Neural progenitor cell (in vitro differentiated cells): ENCODE measurements at regions not wholly inside any gene's neighbourhood (a gene's known extent, or its start where the extent isn't known, plus 50 kb on each side); places are given as distances from the start of the nearest gene placed in this dataset.

Source experiments
- DNase-seq: peaks from one replicate; pipeline ENCODE4 v3.0.0-alpha.2; 2016; ENCODE audit warnings: low spot score
- H2AFZ ChIP-seq: fragments of 200-600 bp; sonication (generic); replicated peaks from 2 replicates; pipeline ENCODE4 v1.6.1; 2016; ENCODE audit warnings: antibody characterized with exemption
- H3F3A ChIP-seq: fragments of 200-600 bp; sonication (generic); 2 replicates; pipeline ENCODE4 v1.6.1; 2016; ENCODE audit warnings: antibody characterized with exemption, low read depth
- H3K27ac ChIP-seq: fragments of 200-600 bp; sonication (generic); 2 replicates; pipeline ENCODE4 v1.5.1; 2016; ENCODE audit warnings: mild to moderate bottlenecking
- H3K27me3 ChIP-seq: fragments of 200-600 bp; sonication (generic); 2 replicates; pipeline ENCODE4 v1.6.1; 2016; ENCODE audit warnings: mild to moderate bottlenecking, moderate library complexity
- H3K36me3 ChIP-seq: fragments of 200-600 bp; sonication (generic); 2 replicates; pipeline ENCODE4 v1.5.1; 2016
- H3K4me1 ChIP-seq: fragments of 200-600 bp; sonication (generic); 2 replicates; pipeline ENCODE4 v1.6.1; 2016; ENCODE audit warnings: mixed run types
- H3K4me2 ChIP-seq: fragments of 200-600 bp; sonication (generic); 2 replicates; pipeline ENCODE4 v1.6.1; 2016
- H3K4me3 ChIP-seq: fragments of 200-600 bp; sonication (generic); 2 replicates; pipeline ENCODE4 v1.5.1; 2016
- H3K79me2 ChIP-seq: fragments of 200-600 bp; sonication (generic); 2 replicates; pipeline ENCODE4 v1.6.1; 2016; ENCODE audit warnings: low read depth
- H3K9ac ChIP-seq: fragments of 200-600 bp; sonication (generic); 2 replicates; pipeline ENCODE4 v1.6.1; 2016
- H3K9me3 ChIP-seq: fragments of 200-600 bp; sonication (generic); 2 replicates; pipeline ENCODE4 v1.5.1; 2016; ENCODE audit warnings: low read depth
- H4K20me1 ChIP-seq: fragments of 200-600 bp; sonication (generic); 2 replicates; pipeline ENCODE4 v1.6.1; 2016; ENCODE audit warnings: low read depth
- H3K27ac Mint-ChIP-seq: 3 replicates; pipeline ENCODE4 v1.8.0; 2021; ENCODE audit warnings: mixed read lengths
- H3K27me3 Mint-ChIP-seq: 2 replicates; pipeline ENCODE4 v1.8.0; 2022; ENCODE audit warnings: low read depth, mild to moderate bottlenecking, inconsistent platforms, moderate library complexity, mixed read lengths; ENCODE audit not compliant: insufficient read depth
- H3K36me3 Mint-ChIP-seq: 3 replicates; pipeline ENCODE4 v1.8.0; 2021; ENCODE audit warnings: mixed read lengths
- H3K4me1 Mint-ChIP-seq: 3 replicates; pipeline ENCODE4 v1.8.0; 2021; ENCODE audit warnings: mixed read lengths
- H3K4me3 Mint-ChIP-seq: 3 replicates; pipeline ENCODE4 v1.8.0; 2021; ENCODE audit warnings: mild to moderate bottlenecking, moderate library complexity, mixed read lengths
- H3K9me3 Mint-ChIP-seq: 3 replicates; pipeline ENCODE4 v1.8.0; 2020; ENCODE audit warnings: mixed read lengths
- CTCF ChIP-seq: fragments of 200-600 bp; sonication (generic); IDR thresholded peaks from 2 replicates; pipeline ENCODE4 v1.5.1; 2017; ENCODE audit warnings: antibody characterized with exemption, mild to moderate bottlenecking
- EZH2 ChIP-seq: fragments of 200-600 bp; sonication (generic); IDR thresholded peaks from 2 replicates; pipeline ENCODE4 v1.6.1; 2017; ENCODE audit warnings: antibody characterized with exemption, mild to moderate bottlenecking, moderate library complexity
- EZH2phosphoT487 ChIP-seq: fragments of 200-600 bp; sonication (generic); IDR thresholded peaks from 2 replicates; pipeline ENCODE4 v1.6.1; 2017; ENCODE audit warnings: antibody characterized with exemption

DNA sequence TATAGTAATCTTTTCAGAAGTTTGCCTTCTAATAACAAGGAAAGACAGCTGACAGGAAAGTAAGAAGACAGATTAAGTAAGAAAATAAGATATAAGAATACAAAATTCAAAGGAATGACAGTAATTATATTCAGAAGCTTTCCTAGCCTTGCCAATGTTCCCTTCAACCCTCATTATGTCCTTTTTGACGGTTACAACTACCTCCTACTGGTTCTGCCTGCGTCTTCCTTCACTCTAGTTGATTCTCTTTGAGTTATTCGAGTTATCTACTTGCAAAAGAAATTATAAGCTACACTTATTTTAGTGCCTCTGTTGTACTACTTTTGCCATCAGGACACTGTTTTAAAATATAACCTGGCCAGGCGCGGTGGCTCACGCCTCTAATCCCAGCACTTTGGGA is 218.9 kb upstream of the GYPC start:
- H3K4me3 ChIP-seq: no peak overlapping the region
- no peak overlapping the region for H3K4me3 Mint-ChIP-seq
- H3K4me2 ChIP-seq: no peak overlapping the region
- no peak overlapping the region for H2AFZ ChIP-seq
- no peaks in the 10 kb centered on the region for H3F3A ChIP-seq
- DNase-seq: no peak
- no peaks in the 10 kb centered on the region for H3K36me3 Mint-ChIP-seq
- H3K9ac ChIP-seq: no peak overlapping the region
- TF ChIP-seq EZH2phosphoT487: no peak
- no peak for TF ChIP-seq CTCF
- TF ChIP-seq EZH2: no peak
- no peak overlapping the region for H3K27ac ChIP-seq
- no peak overlapping the region for H3K27ac Mint-ChIP-seq
- no peaks in the 10 kb centered on the region for H3K4me1 ChIP-seq
- no peaks in the 10 kb centered on the region for H3K79me2 ChIP-seq
- H3K36me3 ChIP-seq: no peaks in the 10 kb centered on the region
- no peaks in the 10 kb centered on the region for H3K27me3 ChIP-seq
- H3K4me1 Mint-ChIP-seq: no peaks in the 10 kb centered on the region
- H4K20me1 ChIP-seq: no peaks in the 10 kb centered on the region
- H3K9me3 Mint-ChIP-seq: no peaks in the 10 kb centered on the region
- peaks cover 6% of the 10 kb centered on the region for H3K27me3 Mint-ChIP-seq
- H3K9me3 ChIP-seq: no peaks in the 10 kb centered on the region

DNA sequence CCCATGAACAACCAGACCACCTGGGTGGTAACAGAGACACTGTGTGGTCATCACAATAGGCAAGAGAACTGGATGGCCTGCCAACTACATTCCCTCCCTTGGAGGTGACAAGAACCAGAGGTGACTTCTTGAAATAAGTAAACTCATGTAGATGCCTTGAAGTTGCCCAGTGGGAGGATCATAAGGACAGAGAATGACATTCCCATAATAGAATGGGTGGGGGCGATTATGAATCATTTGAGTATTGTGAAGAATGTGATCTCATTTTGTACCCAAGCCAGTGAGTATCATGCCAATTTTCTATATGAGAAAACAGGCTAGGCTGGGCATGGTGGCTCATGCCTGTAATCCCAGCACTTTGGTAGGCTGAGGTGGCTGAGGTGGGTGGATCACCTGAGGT is 211.4 kb upstream of the GYPC start:
- no peak overlapping the region for H3K9ac ChIP-seq
- H3K4me2 ChIP-seq: no peak overlapping the region
- no peak for TF ChIP-seq EZH2
- no peak for TF ChIP-seq CTCF
- no peak for TF ChIP-seq EZH2phosphoT487
- Mint-ChIP-seq H3K36me3 (no peaks in the 10 kb centered on the region), H3K27ac (no peak overlapping the region), H3K27me3 (peaks cover 3% of the 10 kb centered on the region), H3K9me3 (peaks cover 2% of the 10 kb centered on the region), H3K4me1 (peaks cover 6% of the 10 kb centered on the region), H3K4me3 (no peak overlapping the region)
- no peak for DNase-seq
- H3K79me2 ChIP-seq: no peaks in the 10 kb centered on the region
- H3K36me3 ChIP-seq: no peaks in the 10 kb centered on the region
- H3K4me1 ChIP-seq: peaks cover 12% of the 10 kb centered on the region
- H3F3A ChIP-seq: peaks cover 9% of the 10 kb centered on the region
- no peak overlapping the region for H3K4me3 ChIP-seq
- H2AFZ ChIP-seq: no peak overlapping the region
- no peak overlapping the region for H3K27ac ChIP-seq
- no peaks in the 10 kb centered on the region for H3K9me3 ChIP-seq
- no peaks in the 10 kb centered on the region for H3K27me3 ChIP-seq
- no peaks in the 10 kb centered on the region for H4K20me1 ChIP-seq

- peaks cover 3% of the 10 kb centered on the region for H3K27me3 Mint-ChIP-seq
- H3K27ac ChIP-seq: no peak overlapping the region
- TF ChIP-seq EZH2phosphoT487: no peak
- TF ChIP-seq EZH2: no peak
- TF ChIP-seq CTCF: no peak
- no peaks in the 10 kb centered on the region for H4K20me1 ChIP-seq
- H3K4me2 ChIP-seq: peak overlapping the region; percentile 39
- H3K9me3 Mint-ChIP-seq: peaks cover 2% of the 10 kb centered on the region
- H3K27me3 ChIP-seq: no peaks in the 10 kb centered on the region
- peaks cover 6% of the 10 kb centered on the region for H3K4me1 Mint-ChIP-seq
- no peak overlapping the region for H2AFZ ChIP-seq
- H3F3A ChIP-seq: peaks cover 9% of the 10 kb centered on the region
- DNase-seq: peak; percentile 40
- no peaks in the 10 kb centered on the region for H3K36me3 Mint-ChIP-seq
- H3K79me2 ChIP-seq: no peaks in the 10 kb centered on the region
- H3K9ac ChIP-seq: no peak overlapping the region
- H3K4me3 ChIP-seq: no peak overlapping the region
- no peaks in the 10 kb centered on the region for H3K9me3 ChIP-seq
- no peaks in the 10 kb centered on the region for H3K36me3 ChIP-seq
- H3K4me1 ChIP-seq: peaks cover 12% of the 10 kb centered on the region
- no peak overlapping the region for H3K4me3 Mint-ChIP-seq
- no peak overlapping the region for H3K27ac Mint-ChIP-seq
These were observed 209.8 kb upstream of the GYPC start for GRCh38 chr2:126446106-126446695.
